GM19043 (cell line): ENCODE measurements at regions not wholly inside any gene's neighbourhood (a gene's known extent, or its start where the extent isn't known, plus 50 kb on each side); places are given as distances from the start of the nearest gene placed in this dataset.
"Not testable (repeated sequence)": the region's sequence is repeated elsewhere in the genome, so short reads cannot be mapped to it uniquely, and the experiment has no call there.

ENCODE experiments used
- ATAC-seq: cut with Tn5 transposase; IDR thresholded peaks from one replicate; pipeline ENCODE4 v1.9.1; 2021; ENCODE audit warnings: low read depth; ENCODE audit not compliant: unreplicated experiment

DNA sequence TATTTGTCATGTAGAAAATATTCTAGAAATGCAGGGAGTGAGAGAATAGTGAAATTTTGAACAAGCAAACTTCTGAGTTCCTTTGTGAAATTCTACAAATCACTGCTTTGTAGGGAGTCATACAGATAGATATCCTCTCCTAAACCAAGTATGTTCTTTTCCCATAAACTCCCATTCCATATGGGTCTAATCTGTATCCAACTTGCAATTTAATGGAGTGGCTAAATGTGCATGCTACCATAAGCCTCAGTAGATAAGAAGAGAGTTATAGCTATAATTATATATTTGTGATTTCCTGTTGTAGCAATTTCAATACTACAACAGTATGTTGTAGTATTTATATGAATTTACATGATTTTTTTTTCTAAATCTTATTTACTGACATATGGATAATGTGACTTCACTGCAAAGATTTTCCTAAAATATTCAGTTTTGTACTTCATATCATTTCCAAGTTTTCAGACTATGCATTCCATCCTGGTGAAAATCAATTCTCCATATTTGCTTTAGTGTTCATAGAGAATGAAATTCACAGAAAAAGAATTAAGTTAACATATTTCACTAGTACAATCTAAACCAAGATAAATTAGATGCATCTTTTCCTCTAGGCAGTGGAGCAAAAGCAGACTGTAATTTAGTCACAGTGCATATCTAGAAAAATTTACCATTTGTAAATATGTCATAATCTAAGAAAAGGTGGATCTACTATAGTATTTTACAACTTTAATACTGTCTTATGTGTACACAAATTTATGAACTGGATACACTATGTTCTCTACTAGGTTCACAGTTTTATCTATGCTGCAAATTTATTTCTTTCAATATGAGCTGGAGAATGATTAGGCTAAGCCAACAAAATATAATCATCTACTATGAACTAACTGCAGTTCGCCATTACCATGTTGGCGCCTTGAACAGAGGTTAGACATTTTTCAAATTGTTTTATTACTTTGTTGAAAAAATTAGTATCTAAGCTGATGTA is 372.9 kb upstream of the NDST3 start:
- ATAC-seq: no peak

- ATAC-seq: no peak
These were observed 369.4 kb upstream of the NDST3 start for GRCh38 chr4:117664706-117665444.

DNA sequence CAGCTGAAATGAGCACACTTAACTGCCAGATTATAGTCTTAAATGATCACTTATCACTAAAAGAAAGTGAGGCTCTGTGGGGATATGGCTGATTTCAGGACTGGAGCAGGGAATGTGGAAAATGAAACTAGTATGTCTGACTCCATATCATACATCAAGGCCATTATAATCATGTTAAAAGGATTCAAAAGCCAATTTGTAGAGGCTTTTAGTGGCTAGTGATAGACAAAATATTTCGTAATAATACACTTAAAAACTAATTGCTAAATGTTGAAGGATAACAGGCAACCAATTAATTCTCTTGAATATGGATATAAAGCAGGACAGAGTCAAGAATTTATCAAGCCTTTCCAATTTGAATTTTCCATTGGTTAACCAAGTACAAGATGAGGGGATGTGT is 358.1 kb upstream of the NDST3 start:
- ATAC-seq: no peak

- ATAC-seq: no peak
These were observed 355.4 kb upstream of the NDST3 start for GRCh38 chr4:117678861-117679260.

GRCh38 chr4:117691572-117692351 is 342.5 kb upstream of the NDST3 start:
- ATAC-seq: no peak

GRCh38 chr4:117692538-117692937 is 341.7 kb upstream of the NDST3 start:
- ATAC-seq: no peak

DNA sequence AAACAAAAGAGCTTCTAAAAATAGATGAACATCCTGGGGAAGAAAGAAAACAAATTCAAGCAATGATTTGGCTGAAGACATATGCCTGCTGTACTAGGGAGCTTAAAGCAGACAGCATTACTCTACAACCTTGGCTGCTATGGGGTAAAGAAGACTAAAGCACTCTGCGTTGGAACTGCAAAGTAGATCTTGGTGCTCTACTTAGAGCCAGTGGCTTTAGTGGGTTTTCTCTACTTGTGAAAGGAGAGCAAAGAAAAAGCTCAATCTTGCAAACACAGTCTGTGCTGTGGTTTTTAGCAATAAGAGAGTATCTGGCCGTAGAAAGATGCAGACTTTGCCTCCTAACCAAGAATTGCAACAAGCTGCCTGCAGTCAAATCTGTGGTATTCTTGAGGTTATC is 334.7 kb upstream of the NDST3 start:
- ATAC-seq: no peak

- ATAC-seq: no peak
These were observed 334.0 kb upstream of the NDST3 start for GRCh38 chr4:117700111-117700892.

GRCh38 chr4:117702353-117702752 is 331.9 kb upstream of the NDST3 start:
- no peak for ATAC-seq

DNA sequence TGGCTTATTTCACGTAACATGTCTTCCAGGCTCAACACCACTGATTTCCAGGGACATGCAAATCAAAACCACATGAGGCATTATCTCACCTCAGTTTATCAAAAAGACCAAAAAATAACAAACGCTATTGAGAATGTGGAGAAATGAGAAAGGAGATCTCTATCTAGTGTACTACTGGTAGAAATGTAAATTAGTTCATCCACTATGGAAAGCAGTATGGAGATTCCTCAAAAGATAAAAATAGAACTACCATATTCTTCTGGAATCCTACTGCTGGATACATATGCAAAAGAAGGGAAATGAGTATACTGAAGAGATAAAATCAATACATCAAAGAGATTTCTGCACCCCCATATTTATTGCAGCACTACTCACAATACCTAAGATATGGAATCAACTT is 329.6 kb upstream of the NDST3 start:
- no peak for ATAC-seq

DNA sequence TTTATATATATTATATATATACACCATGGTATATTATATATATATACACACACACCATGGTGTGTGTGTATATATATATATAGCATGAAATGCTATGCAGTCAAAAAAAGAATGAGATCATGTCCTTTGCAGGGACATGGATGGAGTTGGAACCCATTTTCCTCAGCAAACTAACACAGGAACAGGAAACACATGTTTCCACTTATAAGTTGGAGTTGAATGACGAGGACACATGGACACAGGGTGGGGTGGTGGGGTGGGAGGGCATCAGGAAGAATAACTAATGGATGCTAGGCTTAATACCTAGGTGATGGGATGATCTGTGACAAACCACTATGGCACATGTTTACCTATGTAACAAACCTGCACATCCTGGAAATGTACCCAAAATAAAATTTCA is 293.6 kb upstream of the NDST3 start:
- no peak for ATAC-seq

DNA sequence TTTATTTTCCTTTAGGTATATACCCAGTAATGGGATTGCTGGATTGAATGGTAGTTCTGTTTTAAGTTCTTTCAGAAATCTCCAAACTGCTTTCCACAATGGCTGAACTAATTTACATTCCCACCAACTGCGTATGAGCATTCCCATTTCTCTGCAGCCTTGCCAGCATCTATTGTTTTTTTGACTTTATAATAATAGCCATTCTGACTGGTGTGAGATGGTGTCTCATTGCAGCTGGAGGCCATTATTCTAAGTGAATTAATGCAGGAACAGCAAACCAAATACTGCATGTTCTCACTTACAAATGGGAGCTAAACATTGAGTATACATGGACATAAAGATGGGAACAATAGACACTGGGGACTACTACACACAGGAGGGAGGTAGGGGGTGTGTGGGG is 288.9 kb upstream of the NDST3 start:
- not testable (repeated sequence) for ATAC-seq

GRCh38 chr4:117755438-117755837 is 278.8 kb upstream of the NDST3 start:
- no peak for ATAC-seq

DNA sequence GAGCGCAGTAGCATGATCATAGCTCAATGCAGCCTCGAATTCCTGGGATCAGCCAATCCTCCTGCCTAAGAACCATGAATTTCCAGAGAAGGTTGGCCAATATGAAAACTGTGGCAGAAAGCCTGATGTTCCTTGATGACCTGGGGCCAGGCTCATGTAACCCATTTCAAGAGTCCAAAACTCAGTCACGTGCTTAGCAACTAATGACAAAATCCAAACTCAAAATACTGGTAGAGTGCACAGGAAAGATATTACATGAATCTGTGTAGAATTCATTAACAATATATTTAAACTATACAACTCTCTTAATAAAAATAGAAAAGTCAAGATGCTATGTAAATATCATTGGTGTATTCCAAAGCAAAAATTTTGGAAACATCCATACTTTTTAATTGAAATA is 265.7 kb upstream of the NDST3 start:
- no peak for ATAC-seq

- ATAC-seq: no peak
These were observed 263.8 kb upstream of the NDST3 start for GRCh38 chr4:117770269-117771102.

DNA sequence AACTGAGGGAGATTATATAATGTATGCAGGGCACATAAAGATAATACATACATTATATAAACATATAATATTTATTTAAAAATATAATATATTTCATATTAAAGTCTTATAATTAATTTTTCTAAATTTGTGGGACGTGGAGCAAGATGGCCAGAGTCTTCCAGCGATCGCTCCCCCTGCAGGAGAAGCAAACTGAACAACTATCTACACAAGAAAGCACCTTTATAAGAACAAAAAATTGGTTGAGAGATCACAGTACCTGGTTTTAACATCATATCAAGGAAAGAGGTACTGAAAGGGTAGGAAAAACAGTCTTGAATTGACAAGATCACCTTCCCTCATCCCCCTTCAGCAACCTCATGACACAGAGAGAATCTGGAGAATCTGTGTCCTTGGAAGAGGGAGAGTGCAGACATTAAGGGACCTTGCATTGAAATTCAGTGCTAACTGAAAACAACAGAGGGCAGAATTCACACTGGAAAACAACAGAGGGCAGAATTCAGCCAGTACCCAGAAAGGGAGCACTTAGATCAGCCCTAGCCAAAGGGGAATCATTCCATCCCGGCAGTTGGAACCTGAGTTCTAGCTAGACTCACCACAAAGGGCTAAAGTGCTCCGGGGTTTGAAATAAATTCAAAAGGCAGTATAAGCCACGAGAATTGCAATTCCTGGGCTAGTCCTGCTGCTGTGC is 262.5 kb upstream of the NDST3 start:
- ATAC-seq: no peak

DNA sequence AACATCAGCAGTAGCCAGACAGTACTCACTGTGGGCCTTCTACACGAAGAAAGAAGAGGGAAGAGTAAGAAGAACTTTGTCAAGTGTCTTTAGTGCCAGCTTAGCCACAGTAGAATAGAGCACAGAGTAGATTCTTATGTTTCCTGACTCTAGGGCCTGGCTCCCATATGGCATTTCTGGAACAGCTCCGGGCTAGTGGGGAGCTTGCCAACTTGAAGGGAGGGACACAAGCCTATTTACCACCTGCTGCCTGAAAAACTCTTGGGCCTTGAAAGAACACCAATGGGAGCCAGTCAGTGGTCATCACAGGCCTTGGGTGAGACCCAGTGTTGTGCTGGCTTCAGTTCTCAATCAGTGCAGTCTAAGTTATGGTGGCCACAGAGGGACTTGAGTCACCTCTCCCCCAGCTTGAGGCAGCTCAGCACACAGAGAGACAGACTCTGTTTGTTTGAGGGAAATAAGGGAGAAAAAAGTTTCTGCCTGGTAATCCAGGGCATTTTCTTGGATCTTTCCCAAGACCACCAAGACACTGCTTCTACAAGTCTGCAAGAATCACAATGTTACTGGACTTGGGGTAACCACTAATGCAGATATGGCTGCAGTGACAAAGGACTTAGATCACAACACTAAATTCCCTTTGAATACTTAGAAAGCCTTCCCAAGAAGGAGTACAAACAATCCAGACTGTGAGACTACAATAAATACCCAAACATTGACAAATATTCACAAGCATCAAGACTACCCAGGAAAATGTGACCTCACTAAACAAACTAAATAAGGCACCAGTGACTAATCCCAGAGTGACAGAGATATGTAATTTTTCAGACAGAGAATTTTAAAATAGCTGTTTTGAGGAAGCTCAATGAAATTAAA is 261.0 kb upstream of the NDST3 start:
- ATAC-seq: no peak

DNA sequence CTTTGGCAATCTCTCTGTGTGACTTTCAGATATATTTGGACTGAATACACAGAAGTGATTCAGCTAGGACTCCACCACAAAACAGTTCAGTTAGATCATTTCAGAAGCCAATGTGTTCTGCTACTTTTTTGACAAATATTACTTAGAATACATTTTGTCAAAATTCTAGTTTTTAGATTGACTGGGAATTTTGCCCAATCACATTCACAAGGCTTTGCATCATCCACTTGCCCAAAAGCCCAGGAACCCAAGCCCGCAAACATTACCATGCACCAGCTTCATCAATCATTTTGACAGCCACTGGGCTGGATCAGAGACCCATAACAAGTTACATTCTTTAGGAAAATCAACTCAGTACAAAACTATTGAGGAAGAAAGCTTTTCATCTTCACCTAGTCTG is 256.6 kb upstream of the NDST3 start:
- ATAC-seq: no peak
